BLaER1 (cell line): ENCODE measurements at regions not wholly inside any gene's neighbourhood (a gene's known extent, or its start where the extent isn't known, plus 50 kb on each side); places are given as distances from the start of the nearest gene placed in this dataset.

ENCODE experiments used
- H3K27ac ChIP-seq: shearing (Covaris generic); formaldehyde crosslinking; 2 replicates; pipeline ENCODE4 v1.8.1; 2022
- H3K27me3 ChIP-seq: shearing (Covaris generic); formaldehyde crosslinking; 2 replicates; pipeline ENCODE4 v1.8.1; 2022
- H3K36me3 ChIP-seq: shearing (Covaris generic); formaldehyde crosslinking; 2 replicates; pipeline ENCODE4 v1.8.1; 2022
- H3K4me1 ChIP-seq: shearing (Covaris generic); formaldehyde crosslinking; 2 replicates; pipeline ENCODE4 v1.8.1; 2022
- H3K4me2 ChIP-seq: shearing (Covaris generic); formaldehyde crosslinking; 2 replicates; pipeline ENCODE4 v1.8.1; 2022
- H3K4me3 ChIP-seq: shearing (Covaris generic); formaldehyde crosslinking; 2 replicates; pipeline ENCODE4 v1.8.1; 2022
- H3K9ac ChIP-seq: shearing (Covaris generic); formaldehyde crosslinking; 2 replicates; pipeline ENCODE4 v1.8.1; 2022
- H3K9me3 ChIP-seq: shearing (Covaris generic); formaldehyde crosslinking; 2 replicates; pipeline ENCODE4 v1.8.1; 2022
- H4K20me1 ChIP-seq: shearing (Covaris generic); formaldehyde crosslinking; 2 replicates; pipeline ENCODE4 v1.8.1; 2022
- Cebpa-rat ChIP-seq: shearing (Covaris generic); IDR thresholded peaks from 2 replicates; pipeline ENCODE4 v1.8.1; 2022

GRCh38 chr1:59083946-59084865 lies 212.7 kb upstream of the FGGY start:
- peak overlapping the region; percentile 67 for H3K27ac ChIP-seq
- H4K20me1 ChIP-seq, result no peaks in the 10 kb centered on the region
- peak overlapping the region; percentile 35; the same call in 1 of the 2 replicates for H3K9ac ChIP-seq
- no peaks in the 10 kb centered on the region for H3K36me3 ChIP-seq
- no peaks in the 10 kb centered on the region for H3K27me3 ChIP-seq
- H3K4me1 ChIP-seq, result peaks cover 10% of the 10 kb centered on the region
- peak overlapping the region; percentile 62 for H3K4me2 ChIP-seq
- H3K9me3 ChIP-seq, result peaks cover 6% of the 10 kb centered on the region; the same call in 1 of the 2 replicates
- H3K4me3 ChIP-seq, result 0 out of 2 replicates have a peak overlapping the region, but pooled peaks have one; percentile 11
- no peak for TF ChIP-seq Cebpa-rat

- H3K27me3 ChIP-seq, result no peaks in the 10 kb centered on the region
- no peak overlapping the region for H3K4me2 ChIP-seq
- H3K9ac ChIP-seq, result no peak overlapping the region
- H3K4me3 ChIP-seq, result no peak overlapping the region
- H3K4me1 ChIP-seq, result peaks cover 10% of the 10 kb centered on the region
- no peak for TF ChIP-seq Cebpa-rat
- no peaks in the 10 kb centered on the region for H4K20me1 ChIP-seq
- no peaks in the 10 kb centered on the region for H3K36me3 ChIP-seq
- H3K9me3 ChIP-seq, result peaks cover 6% of the 10 kb centered on the region; the same call in 1 of the 2 replicates
- no peak overlapping the region for H3K27ac ChIP-seq
Observed at GRCh38 chr1:59085101-59085500, 211.8 kb upstream of the FGGY start.

- Histone ChIP-seq H3K4me1 (peaks cover 4% of the 10 kb centered on the region), H3K27me3 (no peaks in the 10 kb centered on the region), H3K27ac (no peak overlapping the region), H3K36me3 (no peaks in the 10 kb centered on the region), H3K4me3 (no peak overlapping the region), H3K9ac (no peak overlapping the region), H3K4me2 (no peak overlapping the region), H3K9me3 (peaks cover 6% of the 10 kb centered on the region; the same call in 1 of the 2 replicates), H4K20me1 (no peaks in the 10 kb centered on the region)
- TF ChIP-seq Cebpa-rat, result no peak
Observed at GRCh38 chr1:59089036-59089798, 207.7 kb upstream of the FGGY start.

- H3K9ac ChIP-seq, result no peak overlapping the region
- H3K4me2 ChIP-seq, result no peak overlapping the region
- H3K4me1 ChIP-seq, result no peaks in the 10 kb centered on the region
- H3K27ac ChIP-seq, result no peak overlapping the region
- peaks cover 6% of the 10 kb centered on the region; the same call in 1 of the 2 replicates for H3K9me3 ChIP-seq
- H3K36me3 ChIP-seq, result no peaks in the 10 kb centered on the region
- TF ChIP-seq Cebpa-rat, result no peak
- no peaks in the 10 kb centered on the region for H4K20me1 ChIP-seq
- no peaks in the 10 kb centered on the region for H3K27me3 ChIP-seq
- no peak overlapping the region for H3K4me3 ChIP-seq
Observed at GRCh38 chr1:59089922-59090457, 206.9 kb upstream of the FGGY start.

- no peak for TF ChIP-seq Cebpa-rat
- no peak overlapping the region for H3K4me2 ChIP-seq
- no peak overlapping the region for H3K4me3 ChIP-seq
- H4K20me1 ChIP-seq, result no peaks in the 10 kb centered on the region
- H3K27ac ChIP-seq, result no peak overlapping the region
- peaks cover 6% of the 10 kb centered on the region; the same call in 1 of the 2 replicates for H3K9me3 ChIP-seq
- H3K4me1 ChIP-seq, result peaks cover 9% of the 10 kb centered on the region
- no peaks in the 10 kb centered on the region for H3K36me3 ChIP-seq
- H3K9ac ChIP-seq, result no peak overlapping the region
- H3K27me3 ChIP-seq, result no peaks in the 10 kb centered on the region
Observed at GRCh38 chr1:59092126-59092525, 204.8 kb upstream of the FGGY start.

- Histone ChIP-seq H3K36me3 (no peaks in the 10 kb centered on the region), H3K4me2 (no peak overlapping the region), H3K27ac (no peak overlapping the region), H3K4me3 (no peak overlapping the region), H3K27me3 (no peaks in the 10 kb centered on the region), H3K9ac (no peak overlapping the region), H3K4me1 (peaks cover 9% of the 10 kb centered on the region), H3K9me3 (peaks cover 2% of the 10 kb centered on the region; the same call in 1 of the 2 replicates), H4K20me1 (no peaks in the 10 kb centered on the region)
- no peak for TF ChIP-seq Cebpa-rat
Observed at GRCh38 chr1:59094001-59094400, 202.9 kb upstream of the FGGY start.

GRCh38 chr1:59096501-59096900 lies 200.4 kb upstream of the FGGY start:
- Histone ChIP-seq H3K36me3 (no peaks in the 10 kb centered on the region), H3K27me3 (no peaks in the 10 kb centered on the region), H3K4me1 (peaks cover 9% of the 10 kb centered on the region), H3K27ac (no peak overlapping the region), H3K9ac (no peak overlapping the region), H3K4me2 (peak overlapping the region; percentile 31; the same call in 1 of the 2 replicates), H3K9me3 (no peaks in the 10 kb centered on the region), H3K4me3 (no peak overlapping the region), H4K20me1 (no peaks in the 10 kb centered on the region)
- no peak for TF ChIP-seq Cebpa-rat

- no peak overlapping the region for H3K9ac ChIP-seq
- no peak overlapping the region for H3K4me2 ChIP-seq
- H3K36me3 ChIP-seq, result no peaks in the 10 kb centered on the region
- TF ChIP-seq Cebpa-rat, result no peak
- no peak overlapping the region for H3K27ac ChIP-seq
- H3K4me1 ChIP-seq, result peaks cover 9% of the 10 kb centered on the region
- H3K4me3 ChIP-seq, result no peak overlapping the region
- no peaks in the 10 kb centered on the region for H4K20me1 ChIP-seq
- H3K9me3 ChIP-seq, result no peaks in the 10 kb centered on the region
- no peaks in the 10 kb centered on the region for H3K27me3 ChIP-seq
Observed at GRCh38 chr1:59098655-59099054, 198.2 kb upstream of the FGGY start.

- H3K9me3 ChIP-seq, result no peaks in the 10 kb centered on the region
- no peak overlapping the region for H3K4me2 ChIP-seq
- no peak overlapping the region for H3K27ac ChIP-seq
- H3K4me1 ChIP-seq, result peaks cover 9% of the 10 kb centered on the region
- no peak for TF ChIP-seq Cebpa-rat
- no peaks in the 10 kb centered on the region for H3K36me3 ChIP-seq
- H3K4me3 ChIP-seq, result no peak overlapping the region
- H3K27me3 ChIP-seq, result no peaks in the 10 kb centered on the region
- H3K9ac ChIP-seq, result no peak overlapping the region
- no peaks in the 10 kb centered on the region for H4K20me1 ChIP-seq
Observed at GRCh38 chr1:59100708-59101374, 196.1 kb upstream of the FGGY start.
